ENCODE measurements at regions not wholly inside any gene's neighbourhood (a gene's known extent, or its start where the extent isn't known, plus 50 kb on each side); places are given as distances from the start of the nearest gene placed in this dataset.
A peak's percentile ranks its signal among the peaks of the same experiment; 100 is the strongest.

GRCh38 chr5:18811661-18812060 is 1176.3 kb downstream of the CDH18 start:
- DNase-seq (ENCODE audit: low read depth in 1 of 2, low spot score in 2 of 2): no peak
- no peaks in the 10 kb centered on the region for H3K27me3 ChIP-seq (replicated peaks in 1 of 4; ENCODE audit: control insufficient read depth in 3 of 4, extremely low read depth in 1 of 4, insufficient read depth in 3 of 4, low read length in 3 of 4)
- no peak overlapping the region for H3K18ac ChIP-seq (ENCODE audit: extremely low read depth, low read length)
- no peaks in the 10 kb centered on the region for H3K36me3 ChIP-seq (ENCODE audit: control insufficient read depth in 2 of 4, insufficient read depth in 4 of 4, low read length in 3 of 4)
- H4K20me1 ChIP-seq (replicated peaks in 1 of 2; ENCODE audit: control insufficient read depth in 1 of 2, insufficient read depth in 2 of 2, low read length in 2 of 2): no peaks in the 10 kb centered on the region
- no peak for FAIRE-seq
- H2BK20ac ChIP-seq (ENCODE audit: low read length): no peak overlapping the region
- H3K4ac ChIP-seq (replicated peaks; ENCODE audit: insufficient read length, low read depth, low read length): no peak overlapping the region
- no peak overlapping the region for H3K4me3 ChIP-seq (ENCODE audit: extremely low read depth in 1 of 4, insufficient read depth in 2 of 4, low read depth in 3 of 4, low read length in 4 of 4)
- H3K4me2 ChIP-seq (ENCODE audit: insufficient read depth in 1 of 2, low read depth in 2 of 2, low read length in 2 of 2): no peak overlapping the region
- H2BK15ac ChIP-seq (ENCODE audit: low read length): no peak overlapping the region
- H4K91ac ChIP-seq (replicated peaks; ENCODE audit: insufficient read length, low read length): no peak overlapping the region
- H2AFZ ChIP-seq (ENCODE audit: low read length): peak overlapping the region; percentile 82
- ChIA-PET CTCF (ENCODE audit: partially characterized antibody) (interaction anchor here (0.5 kb wide), 1 partner anchor 504 kb away, joined by 4 read pairs; no protein-coding TSS in a partner anchor), POLR2A (ENCODE audit: partially characterized antibody) (no interaction called here)
- no peak overlapping the region for H3K56ac ChIP-seq (replicated peaks; ENCODE audit: insufficient read length, low read depth, low read length)
- no peak overlapping the region for H3K23ac ChIP-seq (ENCODE audit: insufficient read length)
- 80% methylated on average over 4 of the region's 4 CpGs; no CpG with 5 or more reads in 1 of the 2 experiments for WGBS, 2 experiments (ENCODE audit: extremely low coverage in 1 of 2, insufficient coverage in 1 of 2, insufficient read length in 1 of 2, insufficient replicate concordance in 2 of 2, low coverage in 1 of 2, low lambda C conversion rate in 2 of 2, missing lambda C conversion rate in 1 of 2)
- no peak overlapping the region for H3K9ac ChIP-seq (replicated peaks in 1 of 4; ENCODE audit: extremely low read depth in 1 of 4, low read depth in 3 of 4, low read length in 3 of 4)
- no peak overlapping the region for H4K5ac ChIP-seq (ENCODE audit: insufficient read length, low read depth, low read length)
- no peak overlapping the region for H4K8ac ChIP-seq (ENCODE audit: extremely low read depth, insufficient read depth, low read length)
- peaks cover 4 to 5% of the 10 kb centered on the region in 2 experiments; a peak in 1 of 4 replicates for H3K9me3 ChIP-seq (ENCODE audit: insufficient read depth in 2 of 2, low read depth in 1 of 2, low read length in 1 of 2)
- no peak overlapping the region; the same call in 1 of the 2 replicates for H3K27ac ChIP-seq (ENCODE audit: low read depth, low read length)
- no peak overlapping the region for H2BK120ac ChIP-seq (replicated peaks; ENCODE audit: low read depth, low read length)
- H2AK5ac ChIP-seq (ENCODE audit: low read depth, low read length): no peak overlapping the region
- H2BK5ac ChIP-seq (ENCODE audit: low read depth, low read length): no peak overlapping the region
- H3K23me2 ChIP-seq (ENCODE audit: low read depth, low read length): no peaks in the 10 kb centered on the region
- no peaks in the 10 kb centered on the region for H3K79me2 ChIP-seq (ENCODE audit: control insufficient read depth in 1 of 2, insufficient read depth in 2 of 2, low read length in 2 of 2)
- no peak overlapping the region for H2BK12ac ChIP-seq (ENCODE audit: low read depth, low read length)
- no peaks in the 10 kb centered on the region for H3K79me1 ChIP-seq (ENCODE audit: low read depth, low read length)
- H3K4me1 ChIP-seq (replicated peaks in 1 of 4; ENCODE audit: control insufficient read depth in 3 of 4, insufficient read depth in 4 of 4, low read length in 3 of 4): peaks cover 0 to 7% (median 0%) of the 10 kb centered on the region in 4 experiments; a peak in 3 of 7 replicates
- no peak overlapping the region for H3K14ac ChIP-seq (ENCODE audit: insufficient read length)
- TF ChIP-seq RBBP5 (IDR thresholded peaks at IDR 0.05; ENCODE audit: borderline replicate concordance, low read depth, low read length) (no peak), JUN (IDR thresholded peaks at IDR 0.05; ENCODE audit: low read depth, low read length) (no peak), EGR1 (IDR thresholded peaks at IDR 0.05; ENCODE audit: borderline replicate concordance, low read depth, low read length) (no peak), RNF2 (IDR thresholded peaks at IDR 0.05; ENCODE audit: borderline replicate concordance, low read depth, low read length, missing control alignments, poor library complexity, severe bottlenecking) (no peak), BRCA1 (IDR thresholded peaks at IDR 0.05; ENCODE audit: low read depth, low read length) (no peak), TCF12 (IDR thresholded peaks at IDR 0.05; ENCODE audit: low read depth, low read length) (no peak), EZH2 (IDR thresholded peaks at IDR 0.05; ENCODE audit: low read depth, low read length, severe bottlenecking) (no peak), SP1 (IDR thresholded peaks at IDR 0.05; ENCODE audit: low read depth, low read length) (no peak), HDAC6 (IDR thresholded peaks at IDR 0.05; ENCODE audit: low read depth, low read length) (no peak)

Measured in H1 (cell line).